SK-N-SH (cell line): ENCODE measurements at regions not wholly inside any gene's neighbourhood (a gene's known extent, or its start where the extent isn't known, plus 50 kb on each side); places are given as distances from the start of the nearest gene placed in this dataset.

ENCODE experiments used
- CTCF ChIA-PET: fragments of 300-600, 350-600 bp; formaldehyde crosslinking; extraction: SDS; loops from one replicate; lab custom pipeline; 2021; lab: Yijun Ruan, JAX
- POLR2A ChIA-PET: fragments of 350-600 bp; sonication (Branson Sonifier 250); formaldehyde crosslinking; extraction: SDS; loops from one replicate; lab custom pipeline; 2020; ENCODE audit warnings: antibody characterized with exemption, inconsistent platforms; lab: Yijun Ruan, JAX
- DNase-seq: peaks from one replicate; pipeline ENCODE4 v3.0.0; 2012
- H2AFZ ChIP-seq: fragments of 200-600 bp; sonication (generic); 2 replicates; pipeline ENCODE4 v1.8.1; 2016; ENCODE audit warnings: antibody characterized with exemption, mild to moderate bottlenecking, low read depth
- H3F3A ChIP-seq: fragments of 200-600 bp; sonication (generic); replicated peaks from 2 replicates; pipeline ENCODE3; 2016; ENCODE audit warnings: antibody characterized with exemption, mild to moderate bottlenecking; ENCODE audit not compliant: insufficient read depth
- H3K27ac ChIP-seq, 2 experiments: fragments of 200-500 bp in 1 of 2; fragments of 200-600 bp in 1 of 2; sonication (Bioruptor generic) in 1 of 2; sonication (generic), shearing (Covaris generic) in 1 of 2; 2 replicates each; pipeline versions ENCODE4 v1.5.1 to v1.6.1; 2014 to 2016; ENCODE audit warnings: low read depth in 2 of 2, inconsistent platforms in 1 of 2, low read length in 1 of 2, mild to moderate bottlenecking in 1 of 2, mixed read lengths in 1 of 2
- H3K27me3 ChIP-seq: fragments of 200-600 bp; sonication (generic), shearing (Covaris generic); 2 replicates; pipeline ENCODE4 v1.6.1; 2016; ENCODE audit warnings: mixed run types; ENCODE audit not compliant: insufficient read depth
- H3K36me3 ChIP-seq, 2 experiments: fragments of 200-500 bp in 1 of 2; fragments of 200-600 bp in 1 of 2; sonication (Bioruptor generic) in 1 of 2; sonication (generic) in 1 of 2; replicated peaks in 1 of 2; 2 replicates each; pipeline versions ENCODE3 to v1.5.1; 2014 to 2016; ENCODE audit warnings: low read length in 1 of 2, mild to moderate bottlenecking in 1 of 2; ENCODE audit not compliant: insufficient read depth in 2 of 2, control insufficient read depth in 1 of 2
- H3K4me1 ChIP-seq, 2 experiments: fragments of 200-500 bp in 1 of 2; fragments of 200-600 bp in 1 of 2; sonication (Bioruptor generic) in 1 of 2; sonication (generic), shearing (Covaris generic) in 1 of 2; 2 replicates each; pipeline versions ENCODE4 v1.5.1 to v1.6.1; 2014 to 2016; ENCODE audit warnings: low read depth in 1 of 2, low read length in 1 of 2, mixed run types in 1 of 2; ENCODE audit not compliant: insufficient read depth in 2 of 2, control insufficient read depth in 1 of 2
- H3K4me2 ChIP-seq: fragments of 200-600 bp; sonication (generic), shearing (Covaris generic); 2 replicates; pipeline ENCODE4 v1.6.1; 2017; ENCODE audit warnings: mixed run types
- H3K4me3 ChIP-seq, 2 experiments: fragments of 200-500 bp in 1 of 2; fragments of 200-600 bp in 1 of 2; sonication (Bioruptor generic) in 1 of 2; sonication (generic), shearing (Covaris generic) in 1 of 2; 2 replicates each; pipeline versions ENCODE4 v1.5.1 to v1.8.1; 2014 to 2016; ENCODE audit warnings: low read depth in 2 of 2, inconsistent platforms in 1 of 2, low read length in 1 of 2, mild to moderate bottlenecking in 1 of 2, mixed read lengths in 1 of 2, moderate library complexity in 1 of 2
- H3K79me2 ChIP-seq: fragments of 200-600 bp; sonication (generic); 2 replicates; pipeline ENCODE4 v1.8.1; 2017; ENCODE audit warnings: mild to moderate bottlenecking; ENCODE audit not compliant: insufficient read depth
- H3K9ac ChIP-seq: fragments of 200-600 bp; sonication (generic); 2 replicates; pipeline ENCODE4 v1.6.1; 2017; ENCODE audit warnings: mixed run types
- H3K9me2 ChIP-seq: fragments of 200-600 bp; sonication (generic); 2 replicates; pipeline ENCODE4 v1.6.1; 2017; ENCODE audit warnings: mixed run types
- H3K9me3 ChIP-seq: fragments of 200-600 bp; sonication (generic); 2 replicates; pipeline ENCODE4 v1.6.1; 2017; ENCODE audit warnings: mixed run types, mild to moderate bottlenecking, moderate library complexity
- H4K20me1 ChIP-seq: fragments of 200-600 bp; sonication (generic); 2 replicates; pipeline ENCODE4 v1.6.1; 2017; ENCODE audit warnings: mild to moderate bottlenecking, mixed run types; ENCODE audit not compliant: insufficient read depth
- CHD2 ChIP-seq: fragments of 150-350 bp; IDR thresholded peaks from 2 replicates; pipeline ENCODE4 v1.6.1; 2018; ENCODE audit warnings: low read length; ENCODE audit not compliant: partially characterized antibody
- EZH2phosphoT487 ChIP-seq: fragments of 200-600 bp; sonication (generic); IDR thresholded peaks from 2 replicates; pipeline ENCODE4 v1.6.1; 2017; ENCODE audit warnings: low read depth, mixed run types, mild to moderate bottlenecking, antibody characterized with exemption, moderate library complexity, borderline replicate concordance
- GABPA ChIP-seq: IDR thresholded peaks from 2 replicates; pipeline ENCODE4 v1.4.0; 2012; ENCODE audit warnings: low read depth, mild to moderate bottlenecking
- GATA2 ChIP-seq: sonication (generic); formaldehyde crosslinking; IDR thresholded peaks from 2 replicates; pipeline ENCODE4 v1.5.0; 2020; ENCODE audit warnings: mild to moderate bottlenecking, missing genetic modification reagents
- IRF3 ChIP-seq: fragments of 150-350 bp; IDR thresholded peaks from 2 replicates; pipeline ENCODE4 v1.6.1; 2016; ENCODE audit warnings: mild to moderate bottlenecking, low read depth, low read length
- MAX ChIP-seq: IDR thresholded peaks from 2 replicates; pipeline ENCODE4 v1.4.0; 2012; ENCODE audit warnings: low read depth
- MEF2A ChIP-seq: IDR thresholded peaks from 2 replicates; pipeline ENCODE4 v1.4.0; 2012; ENCODE audit warnings: low read depth, borderline replicate concordance
- PBX3 ChIP-seq: IDR thresholded peaks from 2 replicates; pipeline ENCODE4; 2012
- RCOR1 ChIP-seq: fragments of 150-350 bp; IDR thresholded peaks from 2 replicates; pipeline ENCODE4 v1.6.1; 2017; ENCODE audit warnings: antibody characterized with exemption, low read length
- REST ChIP-seq: IDR thresholded peaks from 2 replicates; pipeline ENCODE4 v1.6.1; 2012; ENCODE audit warnings: mild to moderate bottlenecking, low read depth, low read length, moderate library complexity
- RFX5 ChIP-seq: IDR thresholded peaks from 2 replicates; pipeline ENCODE4 v1.6.1; 2012; ENCODE audit warnings: mild to moderate bottlenecking, improper control_type of control experiment, low read length
- SIN3A ChIP-seq: IDR thresholded peaks from 2 replicates; pipeline ENCODE4 v1.6.1; 2012; ENCODE audit warnings: low read depth, mild to moderate bottlenecking, low read length, moderate library complexity, borderline replicate concordance
- TCF12 ChIP-seq: IDR thresholded peaks from 2 replicates; pipeline ENCODE4 v1.4.0; 2012
- TEAD4 ChIP-seq: IDR thresholded peaks from 2 replicates; pipeline ENCODE4 v1.4.0; 2012; ENCODE audit warnings: mild to moderate bottlenecking, borderline replicate concordance; ENCODE audit not compliant: insufficient read depth
- USF2 ChIP-seq: fragments of 150-350 bp; IDR thresholded peaks from 2 replicates; pipeline ENCODE4 v1.6.1; 2017; ENCODE audit warnings: antibody characterized with exemption, low read length, low read depth, borderline replicate concordance
- YY1 ChIP-seq: IDR thresholded peaks from 2 replicates; pipeline ENCODE4 v1.4.0; 2012; ENCODE audit warnings: low read depth, mild to moderate bottlenecking
- WGBS: methylation state at CpG from one replicate; pipeline ENCODE4 v1.1.6; 2017; ENCODE audit warnings: low lambda C conversion rate; 5-methylcytosine and 5-hydroxymethylcytosine counted together

GRCh38 chr6:164296411-164296810, 881.9 kb downstream of the QKI start:
- Histone ChIP-seq H3K4me1 (no peaks in the 10 kb centered on the region), H3K4me3 (no peak overlapping the region), H3K9ac (no peak overlapping the region), H3K36me3 (no peaks in the 10 kb centered on the region), H3K27ac (no peak overlapping the region), H3F3A (no peaks in the 10 kb centered on the region), H3K9me3 (no peaks in the 10 kb centered on the region), H3K9me2 (no peaks in the 10 kb centered on the region), H3K79me2 (no peaks in the 10 kb centered on the region)
- CTCF ChIA-PET, result no interaction called here
- POLR2A ChIA-PET, result no interaction called here
- DNase-seq, result no peak
- TF ChIP-seq TCF12 (no peak), PBX3 (no peak), MEF2A (no peak), RFX5 (no peak)
- TF ChIP-seq, all 33 proteins: peak for 0
- Histone ChIP-seq H3K27me3 (no peaks in the 10 kb centered on the region), H3K4me2 (no peak overlapping the region), H2AFZ (no peak overlapping the region), H4K20me1 (no peaks in the 10 kb centered on the region)
- 22% methylated on average over 2 of the region's 4 CpGs for WGBS

GRCh38 chr6:164294047-164294784, 879.7 kb downstream of the QKI start:
- Histone ChIP-seq H3K9me3 (no peaks in the 10 kb centered on the region), H3K4me2 (no peak overlapping the region), H4K20me1 (no peaks in the 10 kb centered on the region), H3K9ac (no peak overlapping the region), H3K4me1 (no peaks in the 10 kb centered on the region), H2AFZ (no peak overlapping the region), H3F3A (no peaks in the 10 kb centered on the region), H3K27ac (no peak overlapping the region), H3K36me3 (no peaks in the 10 kb centered on the region), H3K9me2 (no peaks in the 10 kb centered on the region), H3K79me2 (no peaks in the 10 kb centered on the region), H3K27me3 (no peaks in the 10 kb centered on the region), H3K4me3 (no peak overlapping the region)
- ChIA-PET CTCF (no interaction called here), POLR2A (no interaction called here)
- no peak for DNase-seq
- 50% methylated on average over 9 of the region's 9 CpGs for WGBS
- TF ChIP-seq EZH2phosphoT487 (no peak), IRF3 (no peak), YY1 (no peak), GABPA (no peak), GATA2 (CRISPR knock-in tag) (no peak), MAX (no peak), CHD2 (no peak), SIN3A (no peak), TEAD4 (no peak), REST (no peak), RCOR1 (no peak), USF2 (no peak)
